IMR-90 (cell line): ENCODE measurements at regions not wholly inside any gene's neighbourhood (a gene's known extent, or its start where the extent isn't known, plus 50 kb on each side); places are given as distances from the start of the nearest gene placed in this dataset.

ENCODE experiments used
- ATAC-seq: fragments of 200-7000 bp; cut with Tn5 transposase; 2 replicates; pipeline ENCODE4 v1.9.1; 2020; ENCODE audit warnings: low read depth, mild to moderate bottlenecking, moderate library complexity
- BruUV-seq: library from RNA; stranded (reverse); fragments of 400-500 nt; replicated peaks from 2 replicates; lab custom pipeline; 2021; lab: Mats Ljungman, UMichigan
- CTCF ChIA-PET: fragments of 300-600 bp; formaldehyde crosslinking; extraction: SDS; loops from one replicate; lab custom pipeline; 2021; ENCODE audit warnings: antibody characterized with exemption; lab: Yijun Ruan, JAX
- POLR2A ChIA-PET: fragments of 300-600 bp; sonication (Branson Sonifier 250); formaldehyde crosslinking; loops from one replicate; lab custom pipeline; 2022; ENCODE audit warnings: antibody characterized with exemption; ENCODE audit not compliant: unreplicated experiment; lab: Charles Lee
- DNase-seq: peaks from one replicate; pipeline ENCODE4 v3.0.0; 2013
- H2AFZ ChIP-seq: replicated peaks from 2 replicates; pipeline ENCODE3; 2013; ENCODE audit warnings: low read length, mild to moderate bottlenecking; ENCODE audit not compliant: poor library complexity
- H2AK5ac ChIP-seq: 2 replicates; pipeline ENCODE4 v1.6.1; 2013; ENCODE audit warnings: low read depth, low read length, inconsistent platforms
- H2AK9ac ChIP-seq: replicated peaks from 2 replicates; pipeline ENCODE3; 2013; ENCODE audit warnings: mild to moderate bottlenecking, low read depth, low read length, moderate library complexity; ENCODE audit not compliant: poor library complexity
- H2BK120ac ChIP-seq: 2 replicates; pipeline ENCODE4 v1.6.1; 2013; ENCODE audit warnings: low read depth, low read length, inconsistent platforms
- H2BK15ac ChIP-seq: 3 replicates; pipeline ENCODE4 v1.6.1; 2013; ENCODE audit warnings: low read depth, low read length, inconsistent platforms
- H2BK20ac ChIP-seq: 2 replicates; pipeline ENCODE4 v1.6.1; 2013; ENCODE audit warnings: low read depth, mild to moderate bottlenecking, inconsistent platforms, low read length, moderate library complexity
- H2BK5ac ChIP-seq: 2 replicates; pipeline ENCODE4 v1.6.1; 2013; ENCODE audit warnings: mild to moderate bottlenecking, low read depth, low read length, inconsistent platforms; ENCODE audit not compliant: poor library complexity, severe bottlenecking
- H3K14ac ChIP-seq: replicated peaks from 2 replicates; pipeline ENCODE4 v1.6.1; 2013; ENCODE audit warnings: low read depth, low read length, inconsistent platforms
- H3K18ac ChIP-seq: 2 replicates; pipeline ENCODE4 v1.6.1; 2013; ENCODE audit warnings: low read depth, low read length, control low read depth
- H3K23ac ChIP-seq: 2 replicates; pipeline ENCODE4 v1.6.1; 2013; ENCODE audit warnings: low read depth, low read length, inconsistent platforms
- H3K27ac ChIP-seq: 2 replicates; pipeline ENCODE4 v1.5.1; 2013; ENCODE audit warnings: mild to moderate bottlenecking, control low read depth, low read length; ENCODE audit not compliant: insufficient read depth
- H3K27me3 ChIP-seq: 2 replicates; pipeline ENCODE4 v1.6.1; 2013; ENCODE audit warnings: low read length; ENCODE audit not compliant: control insufficient read depth, insufficient read depth
- H3K36me3 ChIP-seq: 2 replicates; pipeline ENCODE4 v1.6.1; 2013; ENCODE audit warnings: low read length, mixed read lengths; ENCODE audit not compliant: control insufficient read depth, insufficient read depth
- H3K4ac ChIP-seq: 2 replicates; pipeline ENCODE4 v1.6.1; 2013; ENCODE audit warnings: low read depth, low read length, inconsistent platforms
- H3K4me1 ChIP-seq: 2 replicates; pipeline ENCODE4 v1.6.1; 2013; ENCODE audit warnings: low read length, mixed read lengths; ENCODE audit not compliant: control insufficient read depth, insufficient read depth
- H3K4me2 ChIP-seq: 2 replicates; pipeline ENCODE4 v1.6.1; 2013; ENCODE audit warnings: low read depth, mild to moderate bottlenecking, control low read depth, low read length, moderate library complexity
- H3K4me3 ChIP-seq: 2 replicates; pipeline ENCODE4 v1.5.1; 2013; ENCODE audit warnings: low read depth, mild to moderate bottlenecking, control low read depth, low read length, moderate library complexity; ENCODE audit not compliant: insufficient read depth
- H3K56ac ChIP-seq: 2 replicates; pipeline ENCODE4 v1.6.1; 2013; ENCODE audit warnings: low read length, inconsistent platforms; ENCODE audit not compliant: insufficient read depth; ENCODE audit errors: extremely low read depth
- H3K79me1 ChIP-seq, 2 experiments: 2 replicates each; pipeline ENCODE4 v1.6.1; 2013; ENCODE audit warnings: low read length in 2 of 2, inconsistent platforms in 1 of 2, low read depth in 1 of 2
- H3K9ac ChIP-seq: 2 replicates; pipeline ENCODE4 v1.6.1; 2013; ENCODE audit warnings: low read depth, low read length, control low read depth
- H3K9me1 ChIP-seq: 2 replicates; pipeline ENCODE4 v1.6.1; 2013; ENCODE audit warnings: low read length, inconsistent platforms; ENCODE audit not compliant: insufficient read depth
- H3K9me3 ChIP-seq: 2 replicates; pipeline ENCODE4 v1.6.1; 2013; ENCODE audit warnings: low read length; ENCODE audit not compliant: control insufficient read depth, insufficient read depth
- H4K20me1 ChIP-seq: 2 replicates; pipeline ENCODE4 v1.6.1; 2013; ENCODE audit warnings: low read length, inconsistent platforms; ENCODE audit not compliant: insufficient read depth
- H4K5ac ChIP-seq: 2 replicates; pipeline ENCODE4 v1.6.1; 2013; ENCODE audit warnings: mild to moderate bottlenecking, low read depth, low read length, control low read depth
- H4K8ac ChIP-seq, 2 experiments: 2 replicates each; pipeline ENCODE4 v1.6.1; 2013; ENCODE audit warnings: low read depth in 2 of 2, low read length in 2 of 2, control low read depth in 1 of 2, inconsistent platforms in 1 of 2
- H4K91ac ChIP-seq: 2 replicates; pipeline ENCODE4 v1.6.1; 2013; ENCODE audit warnings: low read depth, low read length, inconsistent platforms; ENCODE audit not compliant: insufficient read depth
- BHLHE40 ChIP-seq: fragments of 150-350 bp; IDR thresholded peaks from 2 replicates; pipeline ENCODE4 v1.6.1; 2016; ENCODE audit warnings: mild to moderate bottlenecking, low read depth, low read length
- CEBPB ChIP-seq: IDR thresholded peaks from 2 replicates; pipeline ENCODE4 v1.6.1; 2012; ENCODE audit warnings: low read depth, low read length, improper control_type of control experiment
- CHD1 ChIP-seq: IDR thresholded peaks from 2 replicates; pipeline ENCODE4 v1.6.1; 2012; ENCODE audit warnings: low read depth, low read length, improper control_type of control experiment
- CTCF ChIP-seq: conservative IDR thresholded peaks from 2 replicates; pipeline ENCODE4 v1.5.1; 2012; ENCODE audit warnings: mild to moderate bottlenecking, low read depth, low read length, improper control_type of control experiment
- ELK1 ChIP-seq: fragments of 150-350 bp; IDR thresholded peaks from 2 replicates; pipeline ENCODE4 v1.6.1; 2016; ENCODE audit warnings: low read depth, mild to moderate bottlenecking, low read length, moderate library complexity, borderline replicate concordance
- FOS ChIP-seq: fragments of 150-350 bp; IDR thresholded peaks from 2 replicates; pipeline ENCODE4 v1.6.1; 2016; ENCODE audit warnings: low read depth, low read length
- MAFK ChIP-seq: IDR thresholded peaks from 2 replicates; pipeline ENCODE4 v1.6.1; 2012; ENCODE audit warnings: low read depth, low read length, improper control_type of control experiment
- MAZ ChIP-seq: IDR thresholded peaks from 2 replicates; pipeline ENCODE4 v1.6.1; 2012; ENCODE audit warnings: low read depth, mild to moderate bottlenecking, low read length, improper control_type of control experiment, moderate library complexity, borderline replicate concordance
- MXI1 ChIP-seq: IDR thresholded peaks from 2 replicates; pipeline ENCODE4 v1.6.1; 2012; ENCODE audit warnings: low read depth, mild to moderate bottlenecking, low read length, moderate library complexity, borderline replicate concordance
- NFE2L2 ChIP-seq: fragments of 150-350 bp; IDR thresholded peaks from 2 replicates; pipeline ENCODE4 v1.6.1; 2016; ENCODE audit warnings: low read depth, mild to moderate bottlenecking, low read length
- POLR2A ChIP-seq: IDR thresholded peaks from 2 replicates; pipeline ENCODE4 v1.6.1; 2012; ENCODE audit warnings: mild to moderate bottlenecking, low read depth, low read length
- RAD21 ChIP-seq: IDR thresholded peaks from 2 replicates; pipeline ENCODE4 v1.6.1; 2012; ENCODE audit warnings: low read length, improper control_type of control experiment
- RCOR1 ChIP-seq: IDR thresholded peaks from 2 replicates; pipeline ENCODE4 v1.6.1; 2012; ENCODE audit warnings: mild to moderate bottlenecking, low read length, improper control_type of control experiment; ENCODE audit not compliant: insufficient replicate concordance
- RFX5 ChIP-seq: IDR thresholded peaks from 2 replicates; pipeline ENCODE4 v1.8.0; 2012; ENCODE audit warnings: low read depth, mild to moderate bottlenecking, low read length, moderate library complexity
- SMC3 ChIP-seq: fragments of 150-350 bp; IDR thresholded peaks from 2 replicates; pipeline ENCODE4 v1.6.1; 2016; ENCODE audit warnings: low read depth, mild to moderate bottlenecking, antibody characterized with exemption, low read length, moderate library complexity
- USF2 ChIP-seq: fragments of 150-350 bp; IDR thresholded peaks from 2 replicates; pipeline ENCODE4 v1.6.1; 2017; ENCODE audit warnings: mild to moderate bottlenecking, antibody characterized with exemption, low read length, low read depth
- WGBS, 2 experiments: methylation state at CpG; one replicate each; pipeline versions ENCODE4 v1.1.5 to v1.1.7; 2013; ENCODE audit warnings: missing lambda C conversion rate in 2 of 2; ENCODE audit not compliant: insufficient read length in 1 of 2; ENCODE audit errors: extremely low coverage in 2 of 2; 5-methylcytosine and 5-hydroxymethylcytosine counted together
- dilution Hi-C: fragments of 300-500 bp; cut with HindIII; formaldehyde crosslinking; loops from one replicate; pipeline ENCODE4 v1.14.3; 2018; ENCODE audit warnings: low sequenced_read_pairs; ENCODE audit not compliant: unreplicated experiment
- in situ Hi-C: fragments of 300-500 bp; cut with MboI; formaldehyde crosslinking; loops from 3 replicates; pipeline ENCODE4 v1.14.3; 2019; ENCODE audit warnings: low sequenced_read_pairs, inconsistent platforms, mixed read lengths
- intact Hi-C: fragments of 100-400 bp; cut with micrococcal nuclease; formaldehyde crosslinking; loops from 2 replicates; pipeline ENCODE4 v1.10.0; 2022

- ChIA-PET CTCF (no interaction called here), POLR2A (no interaction called here)
- H3K18ac ChIP-seq, result no peak overlapping the region
- no peak overlapping the region for H4K5ac ChIP-seq
- no peak overlapping the region for H2AK5ac ChIP-seq
- H3K9me3 ChIP-seq, result no peaks in the 10 kb centered on the region
- no CpG with 5 or more reads among the region's 4 CpGs for WGBS, 2 experiments
- no peaks in the 10 kb centered on the region for H4K20me1 ChIP-seq
- ATAC-seq (no peak), DNase-seq (no peak)
- H3K27me3 ChIP-seq, result peaks cover 6% of the 10 kb centered on the region
- BruUV-seq, result no TSS peak
- H4K91ac ChIP-seq, result no peak overlapping the region
- H3K4ac ChIP-seq, result no peak overlapping the region
- no peaks in the 10 kb centered on the region for H3K36me3 ChIP-seq
- H3K4me3 ChIP-seq, result no peak overlapping the region
- H3K79me1 ChIP-seq, result no peaks in the 10 kb centered on the region
- H3K14ac ChIP-seq, result no peak overlapping the region
- H2AK9ac ChIP-seq, result no peak overlapping the region
- intact Hi-C loops (loop anchor here (5.0 to 10.0 kb wide), 5 partner anchors 59 to 1082 kb away; partner anchors contain the start of gene C11orf58), in situ Hi-C loops (no loop called here), dilution Hi-C loops (no loop called here)
- TF ChIP-seq NFE2L2 (no peak), RFX5 (no peak), MAZ (no peak), MXI1 (no peak), CEBPB (no peak), POLR2A (no peak), USF2 (no peak), MAFK (no peak), CTCF (no peak), RCOR1 (no peak), FOS (no peak), BHLHE40 (no peak), CHD1 (no peak), ELK1 (no peak), SMC3 (no peak), RAD21 (no peak)
- no peak overlapping the region for H2BK15ac ChIP-seq
- no peak overlapping the region; the same call in 1 of the 2 replicates for H2BK120ac ChIP-seq
- no peak overlapping the region for H3K9ac ChIP-seq
- no peak overlapping the region for H3K27ac ChIP-seq
- no peak overlapping the region for H4K8ac ChIP-seq
- H2BK5ac ChIP-seq, result no peak overlapping the region
- H3K9me1 ChIP-seq, result no peaks in the 10 kb centered on the region
- no peak overlapping the region for H3K56ac ChIP-seq
- H2BK20ac ChIP-seq, result no peak overlapping the region
- no peak overlapping the region for H3K4me2 ChIP-seq
- H3K23ac ChIP-seq, result no peak overlapping the region
- peaks cover 9% of the 10 kb centered on the region for H3K4me1 ChIP-seq
- no peak overlapping the region for H2AFZ ChIP-seq
Measured at GRCh38 chr11:15653191-15653710, 538.5 kb downstream of the INSC start.
